Smooth muscle cell (in vitro differentiated cells): ENCODE measurements at regions not wholly inside any gene's neighbourhood (a gene's known extent, or its start where the extent isn't known, plus 50 kb on each side); places are given as distances from the start of the nearest gene placed in this dataset.
A peak's percentile ranks its signal among the peaks of the same experiment; 100 is the strongest.

Experiments used
- DNase-seq: peaks from one replicate; lab custom pipeline; 2025; ENCODE audit not compliant: unreplicated experiment; lab: John Stamatoyannopoulos, UW
- H2AFZ ChIP-seq: fragments of 200-600 bp; sonication (generic); 2 replicates; pipeline ENCODE4 v1.6.0; 2016; ENCODE audit warnings: antibody characterized with exemption, low read depth, mild to moderate bottlenecking
- H3F3A ChIP-seq: fragments of 200-600 bp; sonication (generic); 2 replicates; pipeline ENCODE4 v1.6.0; 2017; ENCODE audit warnings: antibody characterized with exemption, low read depth
- H3K27ac ChIP-seq: fragments of 200-600 bp; sonication (generic); 2 replicates; pipeline ENCODE4 v1.5.1; 2016; ENCODE audit warnings: low read depth, mild to moderate bottlenecking
- H3K27me3 ChIP-seq: fragments of 200-600 bp; sonication (generic); 2 replicates; pipeline ENCODE4 v1.6.1; 2016; ENCODE audit warnings: low read depth, mild to moderate bottlenecking
- H3K36me3 ChIP-seq: fragments of 200-600 bp; sonication (generic); 2 replicates; pipeline ENCODE4 v1.5.1; 2016; ENCODE audit warnings: low read depth
- H3K4me1 ChIP-seq: fragments of 200-600 bp; sonication (generic); 2 replicates; pipeline ENCODE4 v1.5.1; 2016; ENCODE audit warnings: low read depth
- H3K4me2 ChIP-seq: fragments of 200-600 bp; sonication (generic); 2 replicates; pipeline ENCODE4 v1.6.0; 2016; ENCODE audit warnings: mild to moderate bottlenecking
- H3K4me3 ChIP-seq: fragments of 200-600 bp; sonication (generic); 2 replicates; pipeline ENCODE4 v1.5.1; 2016; ENCODE audit warnings: mild to moderate bottlenecking
- H3K79me2 ChIP-seq: fragments of 200-600 bp; sonication (generic); 2 replicates; pipeline ENCODE4 v1.6.0; 2016; ENCODE audit warnings: low read depth, mild to moderate bottlenecking
- H3K9ac ChIP-seq: fragments of 200-600 bp; sonication (generic); 2 replicates; pipeline ENCODE4 v1.6.0; 2016; ENCODE audit warnings: low read depth
- H3K9me3 ChIP-seq: fragments of 200-600 bp; sonication (generic); replicated peaks from 2 replicates; pipeline ENCODE4 v1.5.1; 2016; ENCODE audit warnings: low read depth
- H4K20me1 ChIP-seq: fragments of 200-600 bp; sonication (generic); 2 replicates; pipeline ENCODE4 v1.6.0; 2016; ENCODE audit warnings: low read depth
- CTCF ChIP-seq: fragments of 200-600 bp; sonication (generic); IDR thresholded peaks from 2 replicates; pipeline ENCODE4 v1.5.1; 2017; ENCODE audit warnings: borderline replicate concordance, mild to moderate bottlenecking, antibody characterized with exemption; ENCODE audit not compliant: insufficient read depth, poor library complexity, severe bottlenecking
- WGBS: methylation state at CpG from one replicate; pipeline ENCODE4 v1.1.7; 2016; ENCODE audit warnings: low lambda C conversion rate; 5-methylcytosine and 5-hydroxymethylcytosine counted together

GRCh38 chr12:5242440-5242839, 189.5 kb upstream of the NTF3 start:
- Histone ChIP-seq H2AFZ (no peak overlapping the region), H4K20me1 (no peaks in the 10 kb centered on the region), H3K36me3 (no peaks in the 10 kb centered on the region), H3K9ac (no peak overlapping the region), H3K4me1 (peaks cover 12% of the 10 kb centered on the region), H3K4me3 (no peak overlapping the region), H3K79me2 (no peaks in the 10 kb centered on the region), H3K27ac (no peak overlapping the region), H3K4me2 (no peak overlapping the region), H3F3A (no peaks in the 10 kb centered on the region), H3K9me3 (no peaks in the 10 kb centered on the region), H3K27me3 (no peaks in the 10 kb centered on the region)
- WGBS = 72% methylated on average over 7 of the region's 7 CpGs
- TF ChIP-seq CTCF = no peak
- no peak for DNase-seq

DNA sequence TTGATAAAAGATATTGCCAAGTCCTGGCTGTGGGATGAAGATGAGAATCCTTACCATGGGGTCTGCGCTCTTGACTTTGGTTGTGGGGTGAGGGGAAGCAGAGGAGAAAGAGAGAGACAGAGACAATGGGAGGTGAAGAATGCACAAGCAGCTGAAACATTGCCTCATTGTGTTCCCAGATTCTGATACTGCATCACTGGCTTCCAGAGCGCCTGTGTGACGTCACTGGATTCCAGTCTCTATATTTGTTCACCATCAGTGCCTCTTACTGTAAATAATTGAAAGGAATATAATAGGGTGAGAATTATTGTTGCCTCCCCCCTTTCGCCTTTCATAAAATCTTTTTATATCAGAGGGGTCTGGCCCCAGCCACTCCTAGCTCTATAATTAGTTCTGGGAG, 188.9 kb upstream of the NTF3 start:
- H3K27ac ChIP-seq = no peak overlapping the region
- no peak for DNase-seq

DNA sequence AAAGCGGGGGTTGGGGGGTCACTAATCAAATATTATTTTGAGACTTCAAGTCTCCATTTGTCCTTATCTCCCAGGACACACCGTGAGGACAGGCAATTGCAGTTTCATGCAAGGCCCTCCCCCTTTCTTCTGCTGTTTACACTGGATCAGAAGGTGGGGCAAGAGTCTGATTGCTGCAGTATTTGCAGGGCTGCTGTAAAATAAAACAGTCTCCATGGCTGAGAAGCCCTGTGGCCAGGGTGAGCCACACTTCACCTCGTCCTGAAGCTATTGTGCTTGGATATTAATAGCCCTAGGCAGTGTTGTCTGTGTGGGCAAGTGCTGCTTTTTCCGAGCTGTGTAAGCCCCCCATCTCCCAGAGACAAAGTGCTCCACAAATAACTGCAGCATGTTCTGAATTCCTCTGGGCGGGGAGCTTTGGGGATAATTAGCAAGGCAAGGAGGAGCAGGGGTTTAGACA, 187.4 kb upstream of the NTF3 start:
- DNase-seq = no peak
- H3K4me3 ChIP-seq = no peak overlapping the region
- H4K20me1 ChIP-seq = no peaks in the 10 kb centered on the region
- WGBS = 32% methylated on average over 5 of the region's 5 CpGs
- no peaks in the 10 kb centered on the region for H3F3A ChIP-seq
- TF ChIP-seq CTCF = no peak
- no peak overlapping the region for H3K4me2 ChIP-seq
- H3K27me3 ChIP-seq = no peaks in the 10 kb centered on the region
- no peaks in the 10 kb centered on the region for H3K36me3 ChIP-seq
- H2AFZ ChIP-seq = peak overlapping the region; percentile 21
- peaks cover 12% of the 10 kb centered on the region for H3K4me1 ChIP-seq
- H3K9ac ChIP-seq = no peak overlapping the region
- H3K9me3 ChIP-seq = no peaks in the 10 kb centered on the region
- no peaks in the 10 kb centered on the region for H3K79me2 ChIP-seq
- no peak overlapping the region for H3K27ac ChIP-seq

More for the DNA sequence above, 188.9 kb upstream of the NTF3 start:
- no peaks in the 10 kb centered on the region for H3K27me3 ChIP-seq
- TF ChIP-seq CTCF = no peak
- no peak overlapping the region for H3K9ac ChIP-seq
- H4K20me1 ChIP-seq = no peaks in the 10 kb centered on the region
- no peaks in the 10 kb centered on the region for H3K79me2 ChIP-seq
- H3K9me3 ChIP-seq = no peaks in the 10 kb centered on the region
- H3K4me3 ChIP-seq = no peak overlapping the region
- 90% methylated on average over 4 of the region's 4 CpGs for WGBS
- no peaks in the 10 kb centered on the region for H3K36me3 ChIP-seq
- H2AFZ ChIP-seq = no peak overlapping the region
- H3K4me2 ChIP-seq = no peak overlapping the region
- no peaks in the 10 kb centered on the region for H3F3A ChIP-seq
- peaks cover 12% of the 10 kb centered on the region for H3K4me1 ChIP-seq

- DNase-seq = no peak
- H3K27me3 ChIP-seq = no peaks in the 10 kb centered on the region
- no peak overlapping the region for H3K4me3 ChIP-seq
- no peaks in the 10 kb centered on the region for H4K20me1 ChIP-seq
- no peak overlapping the region for H3K4me2 ChIP-seq
- no peak overlapping the region for H3K9ac ChIP-seq
- H3K4me1 ChIP-seq = peaks cover 12% of the 10 kb centered on the region
- WGBS = 61% methylated on average over 3 of the region's 3 CpGs
- no peaks in the 10 kb centered on the region for H3K9me3 ChIP-seq
- H3K27ac ChIP-seq = no peak overlapping the region
- H3K36me3 ChIP-seq = no peaks in the 10 kb centered on the region
- no peaks in the 10 kb centered on the region for H3K79me2 ChIP-seq
- no peak for TF ChIP-seq CTCF
- no peak overlapping the region for H2AFZ ChIP-seq
- H3F3A ChIP-seq = no peaks in the 10 kb centered on the region
These were observed 185.7 kb upstream of the NTF3 start for GRCh38 chr12:5246196-5246595.
